ENCODE measurements at regions not wholly inside any gene's neighbourhood (a gene's known extent, or its start where the extent isn't known, plus 50 kb on each side); places are given as distances from the start of the nearest gene placed in this dataset.

GRCh38 chr15:46413799-46414198 is 779.0 kb downstream of the SQOR start:
- DNase-seq (ENCODE audit: extremely low read depth, low read depth) = no peak
- TF ChIP-seq CTCF (IDR thresholded peaks at IDR 0.05; ENCODE audit: low read depth, low read length, missing control alignments) = no peak
- H3K4me3 ChIP-seq (replicated peaks; ENCODE audit: low read depth, low read length) = no peak overlapping the region

GRCh38 chr15:46416544-46416943 is 781.7 kb downstream of the SQOR start:
- DNase-seq (ENCODE audit: extremely low read depth, low read depth) = no peak
- TF ChIP-seq CTCF (IDR thresholded peaks at IDR 0.05; ENCODE audit: low read depth, low read length, missing control alignments) = no peak
- no peak overlapping the region for H3K4me3 ChIP-seq (replicated peaks; ENCODE audit: low read depth, low read length)

- DNase-seq (ENCODE audit: extremely low read depth, low read depth) = no peak
- H3K4me3 ChIP-seq (replicated peaks; ENCODE audit: low read depth, low read length) = no peak overlapping the region
- no peak for TF ChIP-seq CTCF (IDR thresholded peaks at IDR 0.05; ENCODE audit: low read depth, low read length, missing control alignments)
These were observed 786.2 kb downstream of the SQOR start for GRCh38 chr15:46420990-46421389.

- no peak for DNase-seq (ENCODE audit: extremely low read depth, low read depth)
- TF ChIP-seq CTCF (IDR thresholded peaks at IDR 0.05; ENCODE audit: low read depth, low read length, missing control alignments) = no peak
- no peak overlapping the region for H3K4me3 ChIP-seq (replicated peaks; ENCODE audit: low read depth, low read length)
These were observed 806.6 kb downstream of the SQOR start for GRCh38 chr15:46441294-46442062.

- DNase-seq (ENCODE audit: extremely low read depth, low read depth) = no peak
- TF ChIP-seq CTCF (IDR thresholded peaks at IDR 0.05; ENCODE audit: low read depth, low read length, missing control alignments) = no peak
These were observed 807.4 kb downstream of the SQOR start for GRCh38 chr15:46442184-46442583.

GRCh38 chr15:46442901-46443590 is 808.2 kb downstream of the SQOR start:
- TF ChIP-seq CTCF (IDR thresholded peaks at IDR 0.05; ENCODE audit: low read depth, low read length, missing control alignments) = no peak
- no peak for DNase-seq (ENCODE audit: extremely low read depth, low read depth)
- no peak overlapping the region for H3K4me3 ChIP-seq (replicated peaks; ENCODE audit: low read depth, low read length)

More at GRCh38 chr15:46442184-46442583, 807.4 kb downstream of the SQOR start:
- H3K4me3 ChIP-seq (replicated peaks; ENCODE audit: low read depth, low read length) = no peak overlapping the region
